ENCODE measurements at regions not wholly inside any gene's neighbourhood (a gene's known extent, or its start where the extent isn't known, plus 50 kb on each side); places are given as distances from the start of the nearest gene placed in this dataset.
"Not testable (repeated sequence)": the region's sequence is repeated elsewhere in the genome, so short reads cannot be mapped to it uniquely, and the experiment has no call there.

DNA sequence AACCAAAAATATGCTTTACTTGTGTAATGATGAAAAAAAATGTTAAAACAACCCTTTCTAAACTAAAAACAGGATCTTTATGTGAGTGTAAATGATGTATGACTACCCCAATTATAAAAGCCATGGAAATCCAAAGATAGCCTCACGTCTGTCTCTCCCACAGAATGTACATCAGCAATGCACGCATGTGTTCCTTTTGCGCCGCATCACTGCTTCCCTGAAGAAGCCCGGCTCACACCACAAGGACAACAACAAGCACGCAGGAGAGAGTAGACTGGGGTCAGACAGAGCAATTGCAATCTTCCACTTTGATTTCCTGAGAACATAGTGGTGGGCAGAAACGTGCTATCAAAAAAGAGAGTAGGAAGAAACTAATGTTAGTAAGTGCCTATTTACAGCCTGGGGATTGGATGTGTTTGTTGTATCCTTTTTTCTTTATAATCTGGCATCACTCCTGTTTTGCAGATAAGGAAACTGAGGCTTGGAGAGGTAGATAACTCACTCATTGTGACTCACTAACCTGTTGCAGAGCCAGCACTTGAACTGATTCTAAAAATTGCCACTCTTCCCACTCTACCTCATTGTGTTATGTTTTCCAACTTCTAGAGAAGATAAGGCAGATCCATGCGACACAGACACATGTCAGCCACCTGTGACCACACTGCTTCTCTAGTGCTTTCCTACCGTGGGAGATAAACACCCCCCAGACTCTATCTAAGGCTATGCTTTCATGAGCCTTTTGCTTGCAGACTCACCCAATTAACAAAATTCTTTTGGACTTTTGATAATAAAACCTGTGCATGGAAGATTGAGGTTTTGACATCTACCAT is 60.1 kb downstream of the MAP10 start:
- no peaks in the 10 kb centered on the region for H3K9me2 ChIP-seq (ENCODE audit: insufficient read depth, low read length)
- ChIA-PET POLR2A (no interaction called here), CTCF (ENCODE audit: unreplicated experiment) (no interaction called here)
- H4K20me1 ChIP-seq (ENCODE audit: insufficient read depth, low read length) = no peaks in the 10 kb centered on the region
- no peak overlapping the region for H3K4me3 ChIP-seq (ENCODE audit: low read depth, low read length, poor library complexity, severe bottlenecking)
- intact Hi-C loops (cut with micrococcal nuclease; ENCODE audit: unreplicated experiment) = no loop called here
- no peaks in the 10 kb centered on the region for H3K4me1 ChIP-seq (ENCODE audit: insufficient read depth, low read length, poor library complexity, severe bottlenecking)
- H3K79me2 ChIP-seq (ENCODE audit: insufficient read depth, low read depth, low read length) = no peaks in the 10 kb centered on the region
- BruUV-seq (replicated peaks) = no TSS peak
- H2AFZ ChIP-seq (ENCODE audit: low read length) = no peak overlapping the region
- no peak for DNase-seq (ENCODE audit: low spot score)
- no peaks in the 10 kb centered on the region for H3K36me3 ChIP-seq (ENCODE audit: insufficient read depth, low read length)
- H3K4me2 ChIP-seq (ENCODE audit: low read length) = no peak overlapping the region
- no peak overlapping the region for H3K27ac ChIP-seq (ENCODE audit: low read depth, low read length, poor library complexity, severe bottlenecking)
- H3K9me3 ChIP-seq (ENCODE audit: low read length) = no peaks in the 10 kb centered on the region
- TF ChIP-seq EZH2phosphoT487 (IDR thresholded peaks at IDR 0.05; ENCODE audit: borderline replicate concordance, low read depth, low read length) = no peak
- TF ChIP-seq, protein P1, sequence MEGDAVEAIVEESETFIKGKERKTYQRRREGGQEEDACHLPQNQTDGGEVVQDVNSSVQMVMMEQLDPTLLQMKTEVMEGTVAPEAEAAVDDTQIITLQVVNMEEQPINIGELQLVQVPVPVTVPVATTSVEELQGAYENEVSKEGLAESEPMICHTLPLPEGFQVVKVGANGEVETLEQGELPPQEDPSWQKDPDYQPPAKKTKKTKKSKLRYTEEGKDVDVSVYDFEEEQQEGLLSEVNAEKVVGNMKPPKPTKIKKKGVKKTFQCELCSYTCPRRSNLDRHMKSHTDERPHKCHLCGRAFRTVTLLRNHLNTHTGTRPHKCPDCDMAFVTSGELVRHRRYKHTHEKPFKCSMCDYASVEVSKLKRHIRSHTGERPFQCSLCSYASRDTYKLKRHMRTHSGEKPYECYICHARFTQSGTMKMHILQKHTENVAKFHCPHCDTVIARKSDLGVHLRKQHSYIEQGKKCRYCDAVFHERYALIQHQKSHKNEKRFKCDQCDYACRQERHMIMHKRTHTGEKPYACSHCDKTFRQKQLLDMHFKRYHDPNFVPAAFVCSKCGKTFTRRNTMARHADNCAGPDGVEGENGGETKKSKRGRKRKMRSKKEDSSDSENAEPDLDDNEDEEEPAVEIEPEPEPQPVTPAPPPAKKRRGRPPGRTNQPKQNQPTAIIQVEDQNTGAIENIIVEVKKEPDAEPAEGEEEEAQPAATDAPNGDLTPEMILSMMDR (conservative IDR thresholded peaks at IDR 0.05; ENCODE audit: low read length) = no peak

DNA sequence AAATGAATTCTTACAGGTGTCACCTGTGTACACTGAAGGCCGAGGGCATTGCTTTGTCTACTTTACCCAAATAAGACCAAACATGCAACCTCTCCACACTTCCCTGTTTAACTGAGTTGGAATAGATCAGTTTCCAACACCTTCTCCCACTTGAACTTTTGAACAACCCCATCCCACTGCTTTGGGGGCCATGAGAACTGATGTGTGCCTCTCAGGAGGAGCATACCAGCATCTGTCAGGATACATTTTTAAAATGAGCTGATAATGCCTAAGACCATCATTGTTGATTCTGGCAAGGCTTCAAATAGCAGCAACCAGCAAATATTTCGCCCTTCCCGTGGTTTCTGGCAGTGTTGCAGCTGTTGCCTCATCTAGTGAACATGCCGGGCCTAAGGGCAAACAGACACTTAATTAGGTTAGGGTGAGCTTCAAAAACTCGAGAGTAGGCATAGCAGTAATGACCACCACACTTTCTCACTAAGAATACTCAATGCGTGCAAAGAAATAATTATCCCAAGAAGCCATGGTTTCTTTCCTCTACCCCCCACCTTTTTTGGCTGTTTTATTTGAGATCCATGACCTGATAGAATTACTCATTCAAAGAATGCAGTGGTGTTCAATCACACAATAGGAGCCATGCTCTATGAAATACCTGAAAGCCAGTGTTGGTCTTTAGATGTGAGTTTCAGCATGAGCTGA is 63.7 kb downstream of the MAP10 start:
- DNase-seq (ENCODE audit: low spot score) = no peak
- Histone ChIP-seq H3K4me1 (ENCODE audit: insufficient read depth, low read length, poor library complexity, severe bottlenecking) (no peaks in the 10 kb centered on the region), H3K79me2 (ENCODE audit: insufficient read depth, low read depth, low read length) (no peaks in the 10 kb centered on the region), H3K27ac (ENCODE audit: low read depth, low read length, poor library complexity, severe bottlenecking) (no peak overlapping the region), H3K4me2 (ENCODE audit: low read length) (no peak overlapping the region), H3K4me3 (ENCODE audit: low read depth, low read length, poor library complexity, severe bottlenecking) (no peak overlapping the region), H2AFZ (ENCODE audit: low read length) (no peak overlapping the region), H3K9me2 (ENCODE audit: insufficient read depth, low read length) (no peaks in the 10 kb centered on the region), H3K9me3 (ENCODE audit: low read length) (no peaks in the 10 kb centered on the region), H4K20me1 (ENCODE audit: insufficient read depth, low read length) (no peaks in the 10 kb centered on the region), H3K36me3 (ENCODE audit: insufficient read depth, low read length) (no peaks in the 10 kb centered on the region)
- intact Hi-C loops (cut with micrococcal nuclease; ENCODE audit: unreplicated experiment) = no loop called here
- POLR2A ChIA-PET = no interaction called here
- CTCF ChIA-PET (ENCODE audit: unreplicated experiment) = no interaction called here
- TF ChIP-seq, protein P1 (conservative IDR thresholded peaks at IDR 0.05; ENCODE audit: low read length) = no peak
- TF ChIP-seq EZH2phosphoT487 (IDR thresholded peaks at IDR 0.05; ENCODE audit: borderline replicate concordance, low read depth, low read length) = no peak
- BruUV-seq (replicated peaks) = no TSS peak

DNA sequence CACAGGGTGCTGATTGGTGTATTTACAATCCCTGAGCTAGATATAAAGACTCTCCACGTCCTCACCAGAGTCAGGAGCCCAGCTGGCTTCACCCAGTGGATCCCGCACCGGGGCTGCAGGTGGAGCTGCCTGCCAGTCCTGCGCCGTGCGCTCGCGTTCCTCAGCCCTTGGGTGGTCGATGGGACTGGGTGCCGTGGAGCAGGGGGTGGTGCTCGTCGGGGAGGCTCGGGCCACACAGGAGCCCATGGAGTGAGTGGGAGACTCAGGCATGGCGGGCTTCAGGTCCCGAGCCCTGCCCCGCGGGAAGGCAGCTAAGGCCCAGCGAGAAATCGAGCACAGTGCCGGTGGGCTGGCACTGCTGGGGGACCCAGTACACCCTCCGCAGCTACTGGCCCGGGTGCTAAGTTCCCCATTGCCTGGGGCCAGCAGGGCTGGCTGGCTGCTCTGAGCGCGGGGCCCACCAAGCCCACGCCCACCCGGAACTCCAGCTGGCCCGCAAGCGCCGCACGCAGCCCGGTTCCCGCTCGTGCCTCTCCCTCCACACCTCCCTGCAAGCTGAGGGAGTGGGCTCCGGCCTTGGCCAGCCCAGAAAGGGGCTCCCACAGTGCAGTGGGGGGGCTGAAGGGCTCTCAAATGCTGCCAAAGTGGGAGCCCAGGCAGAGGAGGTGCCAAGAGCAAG is 66.2 kb downstream of the MAP10 start:
- H3K9me2 ChIP-seq (ENCODE audit: insufficient read depth, low read length); H3K4me2 ChIP-seq (ENCODE audit: low read length); CTCF ChIA-PET (ENCODE audit: unreplicated experiment); H2AFZ ChIP-seq (ENCODE audit: low read length); H4K20me1 ChIP-seq (ENCODE audit: insufficient read depth, low read length); H3K36me3 ChIP-seq (ENCODE audit: insufficient read depth, low read length); H3K9me3 ChIP-seq (ENCODE audit: low read length); H3K27ac ChIP-seq (ENCODE audit: low read depth, low read length, poor library complexity, severe bottlenecking); intact Hi-C loops (cut with micrococcal nuclease; ENCODE audit: unreplicated experiment); DNase-seq (ENCODE audit: low spot score); BruUV-seq (replicated peaks); H3K4me1 ChIP-seq (ENCODE audit: insufficient read depth, low read length, poor library complexity, severe bottlenecking); H3K79me2 ChIP-seq (ENCODE audit: insufficient read depth, low read depth, low read length); H3K4me3 ChIP-seq (ENCODE audit: low read depth, low read length, poor library complexity, severe bottlenecking); POLR2A ChIA-PET: not testable (repeated sequence)

Measured in OCI-LY7 (cell line).